Lower leg skin (tissue), 3 donors: ENCODE measurements at regions not wholly inside any gene's neighbourhood (a gene's known extent, or its start where the extent isn't known, plus 50 kb on each side); places are given as distances from the start of the nearest gene placed in this dataset.

Experiments
- POLR2A ChIP-seq, 2 donors: fragments of 450-650 bp; IDR thresholded peaks; one replicate each; pipeline ENCODE4 v1.6.1; 2016 to 2017; ENCODE audit warnings: antibody characterized with exemption in 2 of 2, mild to moderate bottlenecking in 1 of 2, moderate library complexity in 1 of 2
- TF ChIP-seq, protein P1 (sequence below), 3 donors: fragments of 450-650 bp; IDR thresholded peaks; one replicate each; pipeline ENCODE4 v1.5.1; 2016; ENCODE audit warnings: antibody characterized with exemption in 3 of 3, mild to moderate bottlenecking in 3 of 3, moderate library complexity in 2 of 3

DNA sequence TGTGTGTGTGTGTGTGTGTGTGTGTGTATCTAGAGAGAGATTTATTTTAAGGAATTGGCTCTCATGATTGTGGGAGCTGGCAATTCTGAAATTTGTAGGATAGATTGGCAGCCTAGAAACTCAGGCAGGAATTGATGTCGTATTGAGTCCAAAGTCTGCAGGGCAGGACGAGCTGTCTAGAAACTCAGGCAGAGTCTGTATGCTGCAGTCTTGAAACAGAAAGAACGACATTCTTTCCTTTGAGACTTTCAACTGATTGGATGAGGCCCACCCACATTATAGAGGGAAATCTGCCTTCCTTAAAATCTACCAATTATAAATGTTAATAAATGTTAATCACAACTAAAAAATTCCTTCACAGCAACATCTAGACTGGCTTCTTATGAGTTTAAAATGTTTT is 436.6 kb upstream of the FANCL start:
- TF ChIP-seq, protein P1, sequence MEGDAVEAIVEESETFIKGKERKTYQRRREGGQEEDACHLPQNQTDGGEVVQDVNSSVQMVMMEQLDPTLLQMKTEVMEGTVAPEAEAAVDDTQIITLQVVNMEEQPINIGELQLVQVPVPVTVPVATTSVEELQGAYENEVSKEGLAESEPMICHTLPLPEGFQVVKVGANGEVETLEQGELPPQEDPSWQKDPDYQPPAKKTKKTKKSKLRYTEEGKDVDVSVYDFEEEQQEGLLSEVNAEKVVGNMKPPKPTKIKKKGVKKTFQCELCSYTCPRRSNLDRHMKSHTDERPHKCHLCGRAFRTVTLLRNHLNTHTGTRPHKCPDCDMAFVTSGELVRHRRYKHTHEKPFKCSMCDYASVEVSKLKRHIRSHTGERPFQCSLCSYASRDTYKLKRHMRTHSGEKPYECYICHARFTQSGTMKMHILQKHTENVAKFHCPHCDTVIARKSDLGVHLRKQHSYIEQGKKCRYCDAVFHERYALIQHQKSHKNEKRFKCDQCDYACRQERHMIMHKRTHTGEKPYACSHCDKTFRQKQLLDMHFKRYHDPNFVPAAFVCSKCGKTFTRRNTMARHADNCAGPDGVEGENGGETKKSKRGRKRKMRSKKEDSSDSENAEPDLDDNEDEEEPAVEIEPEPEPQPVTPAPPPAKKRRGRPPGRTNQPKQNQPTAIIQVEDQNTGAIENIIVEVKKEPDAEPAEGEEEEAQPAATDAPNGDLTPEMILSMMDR (IDR thresholded peaks at IDR 0.05), result no peak
- TF ChIP-seq POLR2A (IDR thresholded peaks at IDR 0.05), result no peak
